IMR-90 (cell line): ENCODE measurements at regions not wholly inside any gene's neighbourhood (a gene's known extent, or its start where the extent isn't known, plus 50 kb on each side); places are given as distances from the start of the nearest gene placed in this dataset.

Experiments
- ATAC-seq: fragments of 200-7000 bp; cut with Tn5 transposase; 2 replicates; pipeline ENCODE4 v1.9.1; 2020; ENCODE audit warnings: low read depth, mild to moderate bottlenecking, moderate library complexity
- BruUV-seq: library from RNA; stranded (reverse); fragments of 400-500 nt; replicated peaks from 2 replicates; lab custom pipeline; 2021; lab: Mats Ljungman, UMichigan
- CTCF ChIA-PET: fragments of 300-600 bp; formaldehyde crosslinking; extraction: SDS; loops from one replicate; lab custom pipeline; 2021; ENCODE audit warnings: antibody characterized with exemption; lab: Yijun Ruan, JAX
- POLR2A ChIA-PET: fragments of 300-600 bp; sonication (Branson Sonifier 250); formaldehyde crosslinking; loops from one replicate; lab custom pipeline; 2022; ENCODE audit warnings: antibody characterized with exemption; ENCODE audit not compliant: unreplicated experiment; lab: Charles Lee
- DNase-seq: peaks from one replicate; pipeline ENCODE4 v3.0.0; 2013
- H2AFZ ChIP-seq: replicated peaks from 2 replicates; pipeline ENCODE3; 2013; ENCODE audit warnings: low read length, mild to moderate bottlenecking; ENCODE audit not compliant: poor library complexity
- H2AK5ac ChIP-seq: 2 replicates; pipeline ENCODE4 v1.6.1; 2013; ENCODE audit warnings: low read depth, low read length, inconsistent platforms
- H2AK9ac ChIP-seq: replicated peaks from 2 replicates; pipeline ENCODE3; 2013; ENCODE audit warnings: mild to moderate bottlenecking, low read depth, low read length, moderate library complexity; ENCODE audit not compliant: poor library complexity
- H2BK120ac ChIP-seq: 2 replicates; pipeline ENCODE4 v1.6.1; 2013; ENCODE audit warnings: low read depth, low read length, inconsistent platforms
- H2BK15ac ChIP-seq: 3 replicates; pipeline ENCODE4 v1.6.1; 2013; ENCODE audit warnings: low read depth, low read length, inconsistent platforms
- H2BK20ac ChIP-seq: 2 replicates; pipeline ENCODE4 v1.6.1; 2013; ENCODE audit warnings: low read depth, mild to moderate bottlenecking, inconsistent platforms, low read length, moderate library complexity
- H2BK5ac ChIP-seq: 2 replicates; pipeline ENCODE4 v1.6.1; 2013; ENCODE audit warnings: mild to moderate bottlenecking, low read depth, low read length, inconsistent platforms; ENCODE audit not compliant: poor library complexity, severe bottlenecking
- H3K14ac ChIP-seq: replicated peaks from 2 replicates; pipeline ENCODE4 v1.6.1; 2013; ENCODE audit warnings: low read depth, low read length, inconsistent platforms
- H3K18ac ChIP-seq: 2 replicates; pipeline ENCODE4 v1.6.1; 2013; ENCODE audit warnings: low read depth, low read length, control low read depth
- H3K23ac ChIP-seq: 2 replicates; pipeline ENCODE4 v1.6.1; 2013; ENCODE audit warnings: low read depth, low read length, inconsistent platforms
- H3K27ac ChIP-seq: 2 replicates; pipeline ENCODE4 v1.5.1; 2013; ENCODE audit warnings: mild to moderate bottlenecking, control low read depth, low read length; ENCODE audit not compliant: insufficient read depth
- H3K27me3 ChIP-seq: 2 replicates; pipeline ENCODE4 v1.6.1; 2013; ENCODE audit warnings: low read length; ENCODE audit not compliant: control insufficient read depth, insufficient read depth
- H3K36me3 ChIP-seq: 2 replicates; pipeline ENCODE4 v1.6.1; 2013; ENCODE audit warnings: low read length, mixed read lengths; ENCODE audit not compliant: control insufficient read depth, insufficient read depth
- H3K4ac ChIP-seq: 2 replicates; pipeline ENCODE4 v1.6.1; 2013; ENCODE audit warnings: low read depth, low read length, inconsistent platforms
- H3K4me1 ChIP-seq: 2 replicates; pipeline ENCODE4 v1.6.1; 2013; ENCODE audit warnings: low read length, mixed read lengths; ENCODE audit not compliant: control insufficient read depth, insufficient read depth
- H3K4me2 ChIP-seq: 2 replicates; pipeline ENCODE4 v1.6.1; 2013; ENCODE audit warnings: low read depth, mild to moderate bottlenecking, control low read depth, low read length, moderate library complexity
- H3K4me3 ChIP-seq: 2 replicates; pipeline ENCODE4 v1.5.1; 2013; ENCODE audit warnings: low read depth, mild to moderate bottlenecking, control low read depth, low read length, moderate library complexity; ENCODE audit not compliant: insufficient read depth
- H3K56ac ChIP-seq: 2 replicates; pipeline ENCODE4 v1.6.1; 2013; ENCODE audit warnings: low read length, inconsistent platforms; ENCODE audit not compliant: insufficient read depth; ENCODE audit errors: extremely low read depth
- H3K79me1 ChIP-seq, 2 experiments: 2 replicates each; pipeline ENCODE4 v1.6.1; 2013; ENCODE audit warnings: low read length in 2 of 2, inconsistent platforms in 1 of 2, low read depth in 1 of 2
- H3K9ac ChIP-seq: 2 replicates; pipeline ENCODE4 v1.6.1; 2013; ENCODE audit warnings: low read depth, low read length, control low read depth
- H3K9me1 ChIP-seq: 2 replicates; pipeline ENCODE4 v1.6.1; 2013; ENCODE audit warnings: low read length, inconsistent platforms; ENCODE audit not compliant: insufficient read depth
- H3K9me3 ChIP-seq: 2 replicates; pipeline ENCODE4 v1.6.1; 2013; ENCODE audit warnings: low read length; ENCODE audit not compliant: control insufficient read depth, insufficient read depth
- H4K20me1 ChIP-seq: 2 replicates; pipeline ENCODE4 v1.6.1; 2013; ENCODE audit warnings: low read length, inconsistent platforms; ENCODE audit not compliant: insufficient read depth
- H4K5ac ChIP-seq: 2 replicates; pipeline ENCODE4 v1.6.1; 2013; ENCODE audit warnings: mild to moderate bottlenecking, low read depth, low read length, control low read depth
- H4K8ac ChIP-seq, 2 experiments: 2 replicates each; pipeline ENCODE4 v1.6.1; 2013; ENCODE audit warnings: low read depth in 2 of 2, low read length in 2 of 2, control low read depth in 1 of 2, inconsistent platforms in 1 of 2
- H4K91ac ChIP-seq: 2 replicates; pipeline ENCODE4 v1.6.1; 2013; ENCODE audit warnings: low read depth, low read length, inconsistent platforms; ENCODE audit not compliant: insufficient read depth
- BHLHE40 ChIP-seq: fragments of 150-350 bp; IDR thresholded peaks from 2 replicates; pipeline ENCODE4 v1.6.1; 2016; ENCODE audit warnings: mild to moderate bottlenecking, low read depth, low read length
- CTCF ChIP-seq: conservative IDR thresholded peaks from 2 replicates; pipeline ENCODE4 v1.5.1; 2012; ENCODE audit warnings: mild to moderate bottlenecking, low read depth, low read length, improper control_type of control experiment
- MAFK ChIP-seq: IDR thresholded peaks from 2 replicates; pipeline ENCODE4 v1.6.1; 2012; ENCODE audit warnings: low read depth, low read length, improper control_type of control experiment
- MXI1 ChIP-seq: IDR thresholded peaks from 2 replicates; pipeline ENCODE4 v1.6.1; 2012; ENCODE audit warnings: low read depth, mild to moderate bottlenecking, low read length, moderate library complexity, borderline replicate concordance
- RFX5 ChIP-seq: IDR thresholded peaks from 2 replicates; pipeline ENCODE4 v1.8.0; 2012; ENCODE audit warnings: low read depth, mild to moderate bottlenecking, low read length, moderate library complexity
- WGBS, 2 experiments: methylation state at CpG; one replicate each; pipeline versions ENCODE4 v1.1.5 to v1.1.7; 2013; ENCODE audit warnings: missing lambda C conversion rate in 2 of 2; ENCODE audit not compliant: insufficient read length in 1 of 2; ENCODE audit errors: extremely low coverage in 2 of 2; 5-methylcytosine and 5-hydroxymethylcytosine counted together
- dilution Hi-C: fragments of 300-500 bp; cut with HindIII; formaldehyde crosslinking; loops from one replicate; pipeline ENCODE4 v1.14.3; 2018; ENCODE audit warnings: low sequenced_read_pairs; ENCODE audit not compliant: unreplicated experiment
- in situ Hi-C: fragments of 300-500 bp; cut with MboI; formaldehyde crosslinking; loops from 3 replicates; pipeline ENCODE4 v1.14.3; 2019; ENCODE audit warnings: low sequenced_read_pairs, inconsistent platforms, mixed read lengths
- intact Hi-C: fragments of 100-400 bp; cut with micrococcal nuclease; formaldehyde crosslinking; loops from 2 replicates; pipeline ENCODE4 v1.10.0; 2022

GRCh38 chr1:87565861-87566260, 237.2 kb downstream of the LMO4 start:
- Histone ChIP-seq H3K9me1 (no peaks in the 10 kb centered on the region), H3K79me1 (no peaks in the 10 kb centered on the region), H2AK9ac (no peak overlapping the region), H4K8ac (no peak overlapping the region), H2BK5ac (no peak overlapping the region), H2BK15ac (no peak overlapping the region), H2BK120ac (no peak overlapping the region), H4K20me1 (no peaks in the 10 kb centered on the region), H3K27me3 (no peaks in the 10 kb centered on the region), H3K4ac (no peak overlapping the region), H2BK20ac (no peak overlapping the region), H2AK5ac (no peak overlapping the region), H3K9ac (no peak overlapping the region), H3K4me1 (peaks cover 2% of the 10 kb centered on the region), H4K5ac (no peak overlapping the region), H3K36me3 (no peaks in the 10 kb centered on the region), H3K4me3 (no peak overlapping the region), H3K23ac (no peak overlapping the region), H4K91ac (no peak overlapping the region), H3K27ac (no peak overlapping the region), H3K56ac (no peak overlapping the region), H2AFZ (no peak overlapping the region), H3K18ac (no peak overlapping the region), H3K4me2 (no peak overlapping the region), H3K14ac (no peak overlapping the region), H3K9me3 (no peaks in the 10 kb centered on the region)
- no TSS peak for BruUV-seq
- TF ChIP-seq MAFK (no peak), CTCF (no peak), BHLHE40 (no peak), MXI1 (no peak), RFX5 (no peak)
- DNase-seq, result no peak
- no peak for ATAC-seq
- in situ Hi-C loops, result no loop called here
- intact Hi-C loops, result no loop called here
- 100% methylated on average over 2 of the region's 5 CpGs; no CpG with 5 or more reads in 1 of the 2 experiments for WGBS, 2 experiments
- CTCF ChIA-PET, result interaction anchor here (1.2 kb wide), 1 partner anchor 239 kb away, joined by 3 read pairs; no protein-coding TSS in a partner anchor
- POLR2A ChIA-PET, result no interaction called here
- dilution Hi-C loops, result no loop called here
